BLaER1 (cell line): ENCODE measurements at regions not wholly inside any gene's neighbourhood (a gene's known extent, or its start where the extent isn't known, plus 50 kb on each side); places are given as distances from the start of the nearest gene placed in this dataset.

ENCODE experiments used
- H3K27ac ChIP-seq: shearing (Covaris generic); formaldehyde crosslinking; 2 replicates; pipeline ENCODE4 v1.8.1; 2022
- H3K27me3 ChIP-seq: shearing (Covaris generic); formaldehyde crosslinking; 2 replicates; pipeline ENCODE4 v1.8.1; 2022
- H3K36me3 ChIP-seq: shearing (Covaris generic); formaldehyde crosslinking; 2 replicates; pipeline ENCODE4 v1.8.1; 2022
- H3K4me1 ChIP-seq: shearing (Covaris generic); formaldehyde crosslinking; 2 replicates; pipeline ENCODE4 v1.8.1; 2022
- H3K4me2 ChIP-seq: shearing (Covaris generic); formaldehyde crosslinking; 2 replicates; pipeline ENCODE4 v1.8.1; 2022
- H3K4me3 ChIP-seq: shearing (Covaris generic); formaldehyde crosslinking; 2 replicates; pipeline ENCODE4 v1.8.1; 2022
- H3K9ac ChIP-seq: shearing (Covaris generic); formaldehyde crosslinking; 2 replicates; pipeline ENCODE4 v1.8.1; 2022
- H3K9me3 ChIP-seq: shearing (Covaris generic); formaldehyde crosslinking; 2 replicates; pipeline ENCODE4 v1.8.1; 2022
- H4K20me1 ChIP-seq: shearing (Covaris generic); formaldehyde crosslinking; 2 replicates; pipeline ENCODE4 v1.8.1; 2022
- Cebpa-rat ChIP-seq: shearing (Covaris generic); IDR thresholded peaks from 2 replicates; pipeline ENCODE4 v1.8.1; 2022

GRCh38 chr6:67666177-67666964, 968.7 kb upstream of the ADGRB3 start:
- no peaks in the 10 kb centered on the region for H3K9me3 ChIP-seq
- H4K20me1 ChIP-seq = no peaks in the 10 kb centered on the region
- no peaks in the 10 kb centered on the region for H3K4me1 ChIP-seq
- no peak overlapping the region for H3K27ac ChIP-seq
- H3K36me3 ChIP-seq = no peaks in the 10 kb centered on the region
- no peak overlapping the region for H3K4me2 ChIP-seq
- no peak overlapping the region for H3K4me3 ChIP-seq
- TF ChIP-seq Cebpa-rat = no peak
- no peaks in the 10 kb centered on the region for H3K27me3 ChIP-seq
- H3K9ac ChIP-seq = no peak overlapping the region

- no peak overlapping the region for H3K4me2 ChIP-seq
- H3K27ac ChIP-seq = no peak overlapping the region
- H3K27me3 ChIP-seq = no peaks in the 10 kb centered on the region
- no peak overlapping the region for H3K9ac ChIP-seq
- TF ChIP-seq Cebpa-rat = no peak
- no peaks in the 10 kb centered on the region for H3K9me3 ChIP-seq
- no peaks in the 10 kb centered on the region for H4K20me1 ChIP-seq
- H3K4me1 ChIP-seq = no peaks in the 10 kb centered on the region
- no peak overlapping the region for H3K4me3 ChIP-seq
- no peaks in the 10 kb centered on the region for H3K36me3 ChIP-seq
These were observed 970.1 kb upstream of the ADGRB3 start for GRCh38 chr6:67664942-67665341.

GRCh38 chr6:67663105-67663895, 971.8 kb upstream of the ADGRB3 start:
- H3K36me3 ChIP-seq = no peaks in the 10 kb centered on the region
- H4K20me1 ChIP-seq = no peaks in the 10 kb centered on the region
- H3K27me3 ChIP-seq = no peaks in the 10 kb centered on the region
- H3K27ac ChIP-seq = no peak overlapping the region
- no peaks in the 10 kb centered on the region for H3K9me3 ChIP-seq
- H3K4me3 ChIP-seq = no peak overlapping the region
- TF ChIP-seq Cebpa-rat = no peak
- H3K9ac ChIP-seq = no peak overlapping the region
- no peaks in the 10 kb centered on the region for H3K4me1 ChIP-seq
- no peak overlapping the region for H3K4me2 ChIP-seq

GRCh38 chr6:67653561-67653960, 981.5 kb upstream of the ADGRB3 start:
- no peaks in the 10 kb centered on the region for H3K27me3 ChIP-seq
- H3K4me1 ChIP-seq = no peaks in the 10 kb centered on the region
- no peak for TF ChIP-seq Cebpa-rat
- H3K4me3 ChIP-seq = no peak overlapping the region
- no peak overlapping the region for H3K9ac ChIP-seq
- H4K20me1 ChIP-seq = no peaks in the 10 kb centered on the region
- no peaks in the 10 kb centered on the region for H3K9me3 ChIP-seq
- H3K36me3 ChIP-seq = no peaks in the 10 kb centered on the region
- no peak overlapping the region for H3K4me2 ChIP-seq
- H3K27ac ChIP-seq = no peak overlapping the region

- TF ChIP-seq Cebpa-rat = no peak
- no peak overlapping the region for H3K4me2 ChIP-seq
- no peaks in the 10 kb centered on the region for H3K4me1 ChIP-seq
- no peak overlapping the region for H3K9ac ChIP-seq
- H3K27me3 ChIP-seq = no peaks in the 10 kb centered on the region
- no peaks in the 10 kb centered on the region for H3K36me3 ChIP-seq
- H3K4me3 ChIP-seq = no peak overlapping the region
- no peaks in the 10 kb centered on the region for H4K20me1 ChIP-seq
- H3K27ac ChIP-seq = no peak overlapping the region
- H3K9me3 ChIP-seq = no peaks in the 10 kb centered on the region
These were observed 988.5 kb upstream of the ADGRB3 start for GRCh38 chr6:67646550-67646949.

- Histone ChIP-seq H3K4me1 (peaks cover 8% of the 10 kb centered on the region), H3K36me3 (no peaks in the 10 kb centered on the region), H3K9me3 (no peaks in the 10 kb centered on the region), H4K20me1 (no peaks in the 10 kb centered on the region), H3K9ac (no peak overlapping the region), H3K4me3 (no peak overlapping the region), H3K27ac (no peak overlapping the region), H3K27me3 (no peaks in the 10 kb centered on the region), H3K4me2 (no peak overlapping the region)
- no peak for TF ChIP-seq Cebpa-rat
These were observed 991.8 kb upstream of the ADGRB3 start for GRCh38 chr6:67643281-67643680.

GRCh38 chr6:67642582-67642981, 992.5 kb upstream of the ADGRB3 start:
- Histone ChIP-seq H3K27me3 (no peaks in the 10 kb centered on the region), H4K20me1 (no peaks in the 10 kb centered on the region), H3K27ac (no peak overlapping the region), H3K9me3 (no peaks in the 10 kb centered on the region), H3K36me3 (no peaks in the 10 kb centered on the region), H3K9ac (no peak overlapping the region), H3K4me1 (peaks cover 8% of the 10 kb centered on the region), H3K4me3 (no peak overlapping the region), H3K4me2 (no peak overlapping the region)
- TF ChIP-seq Cebpa-rat = no peak

- H3K9ac ChIP-seq = no peak overlapping the region
- TF ChIP-seq Cebpa-rat = no peak
- H3K4me2 ChIP-seq = no peak overlapping the region
- H3K4me3 ChIP-seq = no peak overlapping the region
- H3K4me1 ChIP-seq = peaks cover 8% of the 10 kb centered on the region
- no peaks in the 10 kb centered on the region for H3K27me3 ChIP-seq
- no peak overlapping the region for H3K27ac ChIP-seq
- no peaks in the 10 kb centered on the region for H3K36me3 ChIP-seq
- no peaks in the 10 kb centered on the region for H4K20me1 ChIP-seq
- no peaks in the 10 kb centered on the region for H3K9me3 ChIP-seq
These were observed 994.6 kb upstream of the ADGRB3 start for GRCh38 chr6:67640484-67640883.

GRCh38 chr6:67639161-67639560, 995.9 kb upstream of the ADGRB3 start:
- Histone ChIP-seq H3K9ac (no peak overlapping the region), H3K9me3 (peaks cover 11% of the 10 kb centered on the region)

GRCh38 chr6:67634199-67634598, 1000.9 kb upstream of the ADGRB3 start:
- no peak for TF ChIP-seq Cebpa-rat
- H3K4me2 ChIP-seq = no peak overlapping the region
- no peak overlapping the region for H3K4me3 ChIP-seq
- H4K20me1 ChIP-seq = no peaks in the 10 kb centered on the region
- no peak overlapping the region for H3K27ac ChIP-seq
- no peaks in the 10 kb centered on the region for H3K4me1 ChIP-seq
- H3K27me3 ChIP-seq = no peaks in the 10 kb centered on the region
- no peak overlapping the region for H3K9ac ChIP-seq
- H3K9me3 ChIP-seq = peaks cover 14% of the 10 kb centered on the region
- no peaks in the 10 kb centered on the region for H3K36me3 ChIP-seq

More at GRCh38 chr6:67639161-67639560, 995.9 kb upstream of the ADGRB3 start:
- peaks cover 8% of the 10 kb centered on the region for H3K4me1 ChIP-seq
- TF ChIP-seq Cebpa-rat = no peak
- H3K36me3 ChIP-seq = no peaks in the 10 kb centered on the region
- H3K27ac ChIP-seq = no peak overlapping the region
- H3K4me3 ChIP-seq = no peak overlapping the region
- H3K27me3 ChIP-seq = no peaks in the 10 kb centered on the region
- H4K20me1 ChIP-seq = no peaks in the 10 kb centered on the region
- H3K4me2 ChIP-seq = no peak overlapping the region
